Caco-2 (cell line): ENCODE measurements at regions not wholly inside any gene's neighbourhood (a gene's known extent, or its start where the extent isn't known, plus 50 kb on each side); places are given as distances from the start of the nearest gene placed in this dataset.

Experiments used
- BruUV-seq: library from RNA; stranded (reverse); fragments of 400-500 nt; replicated peaks from 2 replicates; lab custom pipeline; 2021; lab: Mats Ljungman, UMichigan
- CTCF ChIA-PET: fragments of 300-600 bp; sonication (Branson Sonifier 250); formaldehyde crosslinking; loops from one replicate; lab custom pipeline; 2022; ENCODE audit warnings: antibody characterized with exemption; lab: Charles Lee
- POLR2A ChIA-PET: fragments of 300-600 bp; sonication (Branson Sonifier 250); formaldehyde crosslinking; loops from one replicate; lab custom pipeline; 2022; ENCODE audit warnings: antibody characterized with exemption; lab: Charles Lee
- DNase-seq, 2 experiments: peaks; one replicate each; pipeline versions ENCODE4 v3.0.0 to v3.0.0-alpha.2; 2020 to 2022
- H3K27me3 ChIP-seq: replicated peaks from 2 replicates; pipeline ENCODE4 v1.6.0; 2011; ENCODE audit warnings: low read length; ENCODE audit not compliant: control insufficient read depth, insufficient read depth
- H3K36me3 ChIP-seq: 2 replicates; pipeline ENCODE4 v1.5.1; 2011; ENCODE audit warnings: low read length; ENCODE audit not compliant: control insufficient read depth, insufficient read depth
- H3K4me1 ChIP-seq: fragments of 250-450 bp; sonication (Bioruptor Pico); 2 replicates; pipeline ENCODE4 v1.5.1; 2020; ENCODE audit warnings: mild to moderate bottlenecking
- H3K4me3 ChIP-seq: 2 replicates; pipeline ENCODE4 v1.5.1; 2011; ENCODE audit warnings: low read depth, mild to moderate bottlenecking, control low read depth, low read length
- H3K9me3 ChIP-seq: fragments of 250-450 bp; sonication (Bioruptor Pico); 2 replicates; pipeline ENCODE4 v1.5.1; 2020; ENCODE audit warnings: mild to moderate bottlenecking, moderate library complexity
- H3K27ac Mint-ChIP-seq: one replicate; pipeline ENCODE4 v1.8.0; 2022; ENCODE audit warnings: mixed read lengths; ENCODE audit not compliant: unreplicated experiment
- H3K27me3 Mint-ChIP-seq: one replicate; pipeline ENCODE4 v1.8.0; 2022; ENCODE audit warnings: mixed read lengths; ENCODE audit not compliant: insufficient read depth, unreplicated experiment
- H3K36me3 Mint-ChIP-seq: one replicate; pipeline ENCODE4 v1.8.0; 2022; ENCODE audit warnings: mild to moderate bottlenecking, mixed read lengths; ENCODE audit not compliant: insufficient read depth, unreplicated experiment
- H3K4me1 Mint-ChIP-seq: one replicate; pipeline ENCODE4 v1.8.0; 2022; ENCODE audit warnings: low read depth, mixed read lengths; ENCODE audit not compliant: unreplicated experiment
- H3K4me3 Mint-ChIP-seq: one replicate; pipeline ENCODE4 v1.8.0; 2022; ENCODE audit warnings: mild to moderate bottlenecking, moderate library complexity, mixed read lengths; ENCODE audit not compliant: unreplicated experiment
- H3K9me3 Mint-ChIP-seq: one replicate; pipeline ENCODE4 v1.8.0; 2022; ENCODE audit warnings: mixed read lengths; ENCODE audit not compliant: unreplicated experiment
- intact Hi-C: fragments of 100-400 bp; cut with micrococcal nuclease; formaldehyde crosslinking; loops from one replicate; pipeline ENCODE4 v1.10.0; 2022; ENCODE audit not compliant: unreplicated experiment
- TF ChIP-seq, protein P1 (sequence below), 2 experiments: fragments of 200-600 bp in 1 of 2; IDR thresholded peaks; 1 replicate in 1 of 2; 2 replicates in 1 of 2; pipeline versions ENCODE4 v1.5.1 to v1.8.0; 2011 to 2022; ENCODE audit warnings: antibody characterized with exemption in 1 of 2, control low read depth in 1 of 2, inconsistent platforms in 1 of 2, low read depth in 1 of 2, low read length in 1 of 2, mild to moderate bottlenecking in 1 of 2, moderate library complexity in 1 of 2; ENCODE audit not compliant: insufficient read depth in 1 of 2, severe bottlenecking in 1 of 2, unreplicated experiment in 1 of 2

DNA sequence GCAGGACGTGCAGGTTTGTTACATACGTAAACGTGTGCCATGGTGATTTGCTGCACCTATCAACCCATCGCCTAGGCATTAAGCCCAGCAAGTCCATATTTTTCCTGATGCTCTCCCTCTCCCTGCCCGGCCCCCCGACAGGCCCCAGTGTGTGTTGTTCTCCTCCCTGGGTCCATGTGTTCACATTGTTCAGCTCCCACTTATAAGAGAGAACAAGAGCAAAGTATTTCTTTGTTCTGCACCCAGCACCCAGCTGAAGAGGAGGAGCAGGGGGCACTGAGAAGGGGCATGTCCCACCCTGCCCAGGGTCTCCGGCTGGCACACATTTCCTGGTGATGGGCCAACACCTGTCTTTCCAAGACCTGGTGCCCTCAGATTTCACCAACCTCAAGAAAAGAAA lies 251.1 kb upstream of the ARID1B start:
- DNase-seq = no peak
- Histone ChIP-seq H3K27me3 (no peaks in the 10 kb centered on the region), H3K9me3 (no peaks in the 10 kb centered on the region), H3K36me3 (no peaks in the 10 kb centered on the region), H3K4me1 (no peaks in the 10 kb centered on the region), H3K4me3 (no peak overlapping the region)
- TF ChIP-seq, protein P1, sequence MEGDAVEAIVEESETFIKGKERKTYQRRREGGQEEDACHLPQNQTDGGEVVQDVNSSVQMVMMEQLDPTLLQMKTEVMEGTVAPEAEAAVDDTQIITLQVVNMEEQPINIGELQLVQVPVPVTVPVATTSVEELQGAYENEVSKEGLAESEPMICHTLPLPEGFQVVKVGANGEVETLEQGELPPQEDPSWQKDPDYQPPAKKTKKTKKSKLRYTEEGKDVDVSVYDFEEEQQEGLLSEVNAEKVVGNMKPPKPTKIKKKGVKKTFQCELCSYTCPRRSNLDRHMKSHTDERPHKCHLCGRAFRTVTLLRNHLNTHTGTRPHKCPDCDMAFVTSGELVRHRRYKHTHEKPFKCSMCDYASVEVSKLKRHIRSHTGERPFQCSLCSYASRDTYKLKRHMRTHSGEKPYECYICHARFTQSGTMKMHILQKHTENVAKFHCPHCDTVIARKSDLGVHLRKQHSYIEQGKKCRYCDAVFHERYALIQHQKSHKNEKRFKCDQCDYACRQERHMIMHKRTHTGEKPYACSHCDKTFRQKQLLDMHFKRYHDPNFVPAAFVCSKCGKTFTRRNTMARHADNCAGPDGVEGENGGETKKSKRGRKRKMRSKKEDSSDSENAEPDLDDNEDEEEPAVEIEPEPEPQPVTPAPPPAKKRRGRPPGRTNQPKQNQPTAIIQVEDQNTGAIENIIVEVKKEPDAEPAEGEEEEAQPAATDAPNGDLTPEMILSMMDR (IDR thresholded peaks at IDR 0.05; ENCODE audit: insufficient read depth in 1 of 2, low read depth in 1 of 2, low read length in 1 of 2, severe bottlenecking in 1 of 2, unreplicated experiment in 1 of 2) = no peak
- intact Hi-C loops = no loop called here
- H3K4me1 Mint-ChIP-seq = no peaks in the 10 kb centered on the region
- no TSS peak for BruUV-seq
- H3K27ac Mint-ChIP-seq = no peak overlapping the region
- H3K27me3 Mint-ChIP-seq = peaks cover 3% of the 10 kb centered on the region
- ChIA-PET CTCF (no interaction called here), POLR2A (no interaction called here)
- H3K4me3 Mint-ChIP-seq = no peak overlapping the region
- no peaks in the 10 kb centered on the region for H3K36me3 Mint-ChIP-seq
- H3K9me3 Mint-ChIP-seq = no peaks in the 10 kb centered on the region

DNA sequence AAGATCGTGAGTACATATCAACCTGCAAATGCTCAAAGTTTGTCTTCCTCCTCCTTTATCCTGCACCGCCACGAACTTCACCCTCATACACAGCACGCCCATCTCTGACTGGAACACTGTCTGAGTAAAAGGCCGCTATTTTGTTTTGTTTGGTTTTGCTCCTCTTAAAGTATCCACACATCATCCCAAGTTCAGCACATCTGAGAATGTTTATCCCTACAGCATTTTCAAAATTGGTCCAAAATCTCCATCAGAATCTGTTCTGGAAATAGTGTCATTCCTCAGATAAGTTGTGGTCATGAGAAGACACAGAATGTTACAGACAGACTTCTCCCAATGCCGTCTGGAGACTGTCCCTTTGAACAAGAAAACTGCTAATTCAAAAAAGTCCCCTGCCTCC lies 251.6 kb upstream of the ARID1B start:
- no peaks in the 10 kb centered on the region for H3K36me3 Mint-ChIP-seq

DNA sequence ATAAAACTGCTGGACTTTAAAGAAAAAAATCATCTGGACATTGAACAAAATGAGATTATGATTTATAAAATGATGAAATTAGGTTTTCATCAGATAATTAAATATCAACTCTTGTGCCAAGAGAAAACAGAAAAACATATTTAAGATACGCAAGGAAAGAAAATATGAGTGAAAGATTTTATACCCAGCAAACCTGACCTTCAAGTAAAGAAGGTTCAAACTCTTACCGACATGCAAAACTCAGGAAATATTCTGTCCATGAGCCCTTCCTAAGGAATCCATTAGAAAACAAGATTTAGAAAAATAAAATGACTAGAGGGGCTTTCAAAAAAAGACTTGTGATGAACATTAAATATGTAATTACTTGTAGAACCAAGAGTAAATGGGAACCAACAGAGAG lies 257.2 kb upstream of the ARID1B start:
- Mint-ChIP-seq H3K36me3 (no peaks in the 10 kb centered on the region), H3K9me3 (peaks cover 10% of the 10 kb centered on the region), H3K27me3 (peaks cover 5% of the 10 kb centered on the region), H3K4me3 (no peak overlapping the region), H3K27ac (no peak overlapping the region), H3K4me1 (no peaks in the 10 kb centered on the region)
- Histone ChIP-seq H3K4me1 (no peaks in the 10 kb centered on the region), H3K9me3 (peaks cover 6% of the 10 kb centered on the region; the same call in 1 of the 2 replicates), H3K27me3 (no peaks in the 10 kb centered on the region), H3K4me3 (no peak overlapping the region), H3K36me3 (no peaks in the 10 kb centered on the region)
- TF ChIP-seq, protein P1 (IDR thresholded peaks at IDR 0.05; ENCODE audit: insufficient read depth in 1 of 2, low read depth in 1 of 2, low read length in 1 of 2, severe bottlenecking in 1 of 2, unreplicated experiment in 1 of 2) = no peak
- ChIA-PET POLR2A (no interaction called here), CTCF (no interaction called here)
- BruUV-seq = no TSS peak
- DNase-seq = no peak
- intact Hi-C loops = no loop called here

More for the DNA sequence above, 251.6 kb upstream of the ARID1B start:
- Mint-ChIP-seq H3K9me3 (no peaks in the 10 kb centered on the region), H3K27me3 (peaks cover 2% of the 10 kb centered on the region), H3K4me1 (no peaks in the 10 kb centered on the region), H3K4me3 (no peak overlapping the region), H3K27ac (no peak overlapping the region)
- Histone ChIP-seq H3K9me3 (no peaks in the 10 kb centered on the region; the same call in 1 of the 2 replicates), H3K27me3 (no peaks in the 10 kb centered on the region), H3K4me3 (no peak overlapping the region), H3K36me3 (no peaks in the 10 kb centered on the region), H3K4me1 (no peaks in the 10 kb centered on the region)
- POLR2A ChIA-PET = no interaction called here
- no TSS peak for BruUV-seq
- intact Hi-C loops = no loop called here
- CTCF ChIA-PET = no interaction called here
- TF ChIP-seq, protein P1 (IDR thresholded peaks at IDR 0.05; ENCODE audit: insufficient read depth in 1 of 2, low read depth in 1 of 2, low read length in 1 of 2, severe bottlenecking in 1 of 2, unreplicated experiment in 1 of 2) = no peak
- no peak for DNase-seq
